Lung (tissue), 11 donors: ENCODE measurements at regions not wholly inside any gene's neighbourhood (a gene's known extent, or its start where the extent isn't known, plus 50 kb on each side); places are given as distances from the start of the nearest gene placed in this dataset.

Experiments
- ATAC-seq: fragments of 200-7000 bp; cut with Tn5 transposase; one replicate; pipeline ENCODE4 v1.9.1; 2020; ENCODE audit warnings: moderate number of reproducible peaks; ENCODE audit not compliant: insufficient read depth, low FRiP score
- DNase-seq, 3 donors: peaks; one replicate each; pipeline ENCODE4 v3.0.0-alpha.2; 2013 to 2017
- H3K27ac ChIP-seq, 2 donors: one replicate each; pipeline ENCODE4 v1.5.1; 2013; ENCODE audit warnings: mild to moderate bottlenecking in 2 of 2, moderate library complexity in 2 of 2, control low read depth in 1 of 2, inconsistent platforms in 1 of 2, low read depth in 1 of 2, low read length in 1 of 2
- H3K27me3 ChIP-seq, 3 donors: one replicate each; pipeline ENCODE4 v1.5.1; 2013; ENCODE audit warnings: low read length in 2 of 3; ENCODE audit not compliant: control insufficient read depth in 3 of 3, insufficient read depth in 3 of 3
- H3K36me3 ChIP-seq, 4 donors: one replicate each; pipeline ENCODE4 v1.5.1; 2013; ENCODE audit warnings: low read length in 4 of 4, mild to moderate bottlenecking in 1 of 4, moderate library complexity in 1 of 4; ENCODE audit not compliant: control insufficient read depth in 4 of 4, insufficient read depth in 4 of 4
- H3K4me1 ChIP-seq, 5 donors: one replicate each; pipeline ENCODE4 v1.5.1; 2013; ENCODE audit warnings: low read length in 5 of 5, mild to moderate bottlenecking in 2 of 5, moderate library complexity in 1 of 5; ENCODE audit not compliant: control insufficient read depth in 5 of 5, insufficient read depth in 5 of 5
- H3K4me3 ChIP-seq: one replicate; pipeline ENCODE4 v1.5.1; 2013; ENCODE audit warnings: mild to moderate bottlenecking, control low read depth, moderate library complexity
- H3K9ac ChIP-seq, 2 donors: one replicate each; pipeline ENCODE4 v1.5.1; 2013; ENCODE audit warnings: low read length in 2 of 2, control low read depth in 1 of 2; ENCODE audit not compliant: insufficient read depth in 1 of 2
- H3K9me3 ChIP-seq, 4 donors: one replicate each; pipeline ENCODE4 v1.5.1; 2013; ENCODE audit warnings: low read length in 3 of 4, mild to moderate bottlenecking in 1 of 4, moderate library complexity in 1 of 4; ENCODE audit not compliant: control insufficient read depth in 4 of 4, insufficient read depth in 3 of 4
- CTCF ChIP-seq: IDR thresholded peaks from 2 replicates; pipeline ENCODE4 v1.5.1; 2012; ENCODE audit warnings: mild to moderate bottlenecking; ENCODE audit errors: control extremely low read depth, extremely low read depth
- WGBS, 2 donors: extraction: QIAGEN DNeasy Blood & Tissue Kit; methylation state at CpG; one replicate each; pipeline ENCODE4 v1.1.7; 2013; 5-methylcytosine and 5-hydroxymethylcytosine counted together
- donor health status: control.
- donor health status: control.
- donor health status: Bipolar disorder and iron deficiency.
- donor health status: healthy.
- donor health status: DM: yes; HTN: yes; CAD: no.

GRCh38 chr4:156329779-156330178 is 376.1 kb upstream of the CTSO start:
- WGBS, 2 donors, result 26 to 32% methylated on average over 1 of the region's 1 CpG
- Histone ChIP-seq H3K27me3 (no peaks in the 10 kb centered on the region), H3K27ac (no peak overlapping the region), H3K4me3 (no peak overlapping the region), H3K36me3 (no peaks in the 10 kb centered on the region), H3K9ac (no peak overlapping the region), H3K4me1 (no peaks in the 10 kb centered on the region), H3K9me3 (no peaks in the 10 kb centered on the region)
- TF ChIP-seq CTCF, result no peak
- DNase-seq (no peak), ATAC-seq (no peak)

DNA sequence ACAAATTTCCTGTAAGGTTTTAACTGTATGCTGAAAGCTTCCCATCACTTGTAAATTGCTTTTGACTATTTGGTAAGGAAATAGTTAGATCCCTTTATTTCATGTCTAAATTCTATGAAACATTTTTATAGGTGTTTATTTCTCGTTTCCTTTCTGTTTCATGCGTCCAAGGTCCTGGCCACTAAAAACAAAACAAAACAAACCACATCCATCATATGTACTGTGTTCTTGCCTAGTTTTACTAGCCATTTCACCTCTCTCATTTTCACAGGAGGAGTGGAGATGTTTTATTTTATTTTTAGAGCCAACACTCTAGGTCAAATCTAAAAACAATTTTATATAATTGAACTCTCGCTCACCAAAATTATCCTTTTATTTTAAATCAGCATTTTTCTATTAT is 375.2 kb upstream of the CTSO start:
- Histone ChIP-seq H3K4me1 (no peaks in the 10 kb centered on the region), H3K36me3 (no peaks in the 10 kb centered on the region), H3K9ac (no peak overlapping the region), H3K4me3 (no peak overlapping the region), H3K9me3 (no peaks in the 10 kb centered on the region), H3K27ac (no peak overlapping the region), H3K27me3 (no peaks in the 10 kb centered on the region)
- no peak for ATAC-seq
- no peak for TF ChIP-seq CTCF
- WGBS, 2 donors, result 85 to 86% methylated on average over 3 of the region's 3 CpGs
- DNase-seq, result no peak

DNA sequence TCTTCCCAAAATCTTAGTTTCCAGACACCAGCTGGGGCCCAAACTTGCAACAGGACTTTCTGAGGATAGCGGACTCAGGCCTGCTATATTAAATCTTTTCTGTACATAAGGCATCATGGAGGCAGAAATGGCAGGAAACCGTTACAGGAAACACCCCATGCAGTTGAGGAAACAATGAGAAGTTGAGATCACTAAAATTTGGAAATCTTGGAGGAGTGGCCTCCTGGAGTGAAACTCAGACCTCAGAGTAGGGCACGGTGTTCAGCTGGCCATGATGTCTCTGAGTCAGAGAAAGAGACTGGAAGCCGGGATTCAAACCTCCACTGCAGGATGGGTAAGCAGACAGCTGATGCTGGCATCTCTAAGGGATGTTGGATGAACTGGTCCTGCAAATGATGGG is 372.6 kb upstream of the CTSO start:
- Histone ChIP-seq H3K27me3 (no peaks in the 10 kb centered on the region), H3K9ac (no peak overlapping the region), H3K4me1 (no peaks in the 10 kb centered on the region), H3K27ac (no peak overlapping the region), H3K9me3 (no peaks in the 10 kb centered on the region), H3K36me3 (no peaks in the 10 kb centered on the region), H3K4me3 (no peak overlapping the region)
- TF ChIP-seq CTCF, result no peak
- WGBS, 2 donors, result 58 to 64% methylated on average over 4 of the region's 4 CpGs
- DNase-seq (no peak), ATAC-seq (no peak)

- Histone ChIP-seq H3K4me1 (no peaks in the 10 kb centered on the region), H3K27me3 (no peaks in the 10 kb centered on the region), H3K9me3 (peaks cover 0 to 3% (median 1%) of the 10 kb centered on the region in 4 donors), H3K9ac (no peak overlapping the region), H3K36me3 (no peaks in the 10 kb centered on the region), H3K27ac (no peak overlapping the region), H3K4me3 (no peak overlapping the region)
- TF ChIP-seq CTCF, result no peak
- no peak for DNase-seq
- ATAC-seq, result no peak
These were observed 368.9 kb upstream of the CTSO start for GRCh38 chr4:156322592-156322991.
